Neutrophil (primary cell): ENCODE measurements at regions not wholly inside any gene's neighbourhood (a gene's known extent, or its start where the extent isn't known, plus 50 kb on each side); places are given as distances from the start of the nearest gene placed in this dataset.

Experiments
- H3K27ac ChIP-seq: fragments of 200-600 bp; sonication (generic); 2 replicates; pipeline ENCODE4 v1.5.1; 2016; ENCODE audit warnings: mild to moderate bottlenecking, moderate library complexity
- H3K27me3 ChIP-seq: fragments of 200-600 bp; sonication (generic); 2 replicates; pipeline ENCODE4 v1.6.0; 2016; ENCODE audit warnings: mild to moderate bottlenecking
- H3K36me3 ChIP-seq: fragments of 200-600 bp; sonication (generic); 2 replicates; pipeline ENCODE4 v1.5.1; 2017
- H3K4me1 ChIP-seq, 2 experiments: fragments of 200-600 bp in 1 of 2; sonication (generic) in 1 of 2; 1 replicate in 1 of 2; 2 replicates in 1 of 2; pipeline versions ENCODE4 v1.5.1 to v1.6.1; 2013 to 2016; ENCODE audit warnings: low read depth in 1 of 2, low read length in 1 of 2, mild to moderate bottlenecking in 1 of 2, moderate library complexity in 1 of 2; ENCODE audit not compliant: control insufficient read depth in 1 of 2, insufficient read depth in 1 of 2
- H3K4me3 ChIP-seq, 2 experiments: fragments of 200-600 bp in 1 of 2; sonication (generic) in 1 of 2; 1 replicate in 1 of 2; 2 replicates in 1 of 2; pipeline ENCODE4 v1.5.1; 2013 to 2016; ENCODE audit warnings: low read depth in 1 of 2, low read length in 1 of 2, mild to moderate bottlenecking in 1 of 2, moderate library complexity in 1 of 2
- H3K9me3 ChIP-seq: fragments of 200-600 bp; sonication (generic); 2 replicates; pipeline ENCODE4 v1.5.1; 2016
- CTCF ChIP-seq: fragments of 200-600 bp; sonication (generic); IDR thresholded peaks from 2 replicates; pipeline ENCODE4 v1.5.1; 2016; ENCODE audit warnings: antibody characterized with exemption

GRCh38 chr18:37871561-37871960 lies 306.0 kb upstream of the CELF4 start:
- Histone ChIP-seq H3K4me1 (no peaks in the 10 kb centered on the region), H3K9me3 (no peaks in the 10 kb centered on the region), H3K36me3 (no peaks in the 10 kb centered on the region), H3K27ac (no peak overlapping the region), H3K4me3 (no peak overlapping the region), H3K27me3 (no peaks in the 10 kb centered on the region)
- TF ChIP-seq CTCF = no peak

GRCh38 chr18:37869051-37869450 lies 303.5 kb upstream of the CELF4 start:
- TF ChIP-seq CTCF = no peak
- no peak overlapping the region for H3K27ac ChIP-seq

GRCh38 chr18:37864122-37864521 lies 298.5 kb upstream of the CELF4 start:
- H3K27me3 ChIP-seq = no peaks in the 10 kb centered on the region
- no peak overlapping the region for H3K27ac ChIP-seq
- H3K36me3 ChIP-seq = no peaks in the 10 kb centered on the region
- H3K4me3 ChIP-seq = no peak overlapping the region
- no peaks in the 10 kb centered on the region for H3K4me1 ChIP-seq
- no peak for TF ChIP-seq CTCF
- H3K9me3 ChIP-seq = no peaks in the 10 kb centered on the region

More at GRCh38 chr18:37869051-37869450, 303.5 kb upstream of the CELF4 start:
- no peaks in the 10 kb centered on the region for H3K27me3 ChIP-seq
- H3K4me1 ChIP-seq = no peaks in the 10 kb centered on the region
- H3K9me3 ChIP-seq = no peaks in the 10 kb centered on the region
- H3K4me3 ChIP-seq = no peak overlapping the region
- H3K36me3 ChIP-seq = no peaks in the 10 kb centered on the region

- no peaks in the 10 kb centered on the region for H3K4me1 ChIP-seq
- no peaks in the 10 kb centered on the region for H3K36me3 ChIP-seq
- TF ChIP-seq CTCF = no peak
- H3K4me3 ChIP-seq = no peak overlapping the region
- no peaks in the 10 kb centered on the region for H3K27me3 ChIP-seq
- no peaks in the 10 kb centered on the region for H3K9me3 ChIP-seq
- no peak overlapping the region for H3K27ac ChIP-seq
These were observed 296.4 kb upstream of the CELF4 start for GRCh38 chr18:37861981-37862380.

GRCh38 chr18:37854396-37854795 lies 288.8 kb upstream of the CELF4 start:
- H3K36me3 ChIP-seq = no peaks in the 10 kb centered on the region
- no peaks in the 10 kb centered on the region for H3K27me3 ChIP-seq
- H3K9me3 ChIP-seq = no peaks in the 10 kb centered on the region
- H3K27ac ChIP-seq = no peak overlapping the region
- no peaks in the 10 kb centered on the region for H3K4me1 ChIP-seq
- no peak overlapping the region for H3K4me3 ChIP-seq
- no peak for TF ChIP-seq CTCF

- H3K27me3 ChIP-seq = no peaks in the 10 kb centered on the region
- H3K4me3 ChIP-seq = no peak overlapping the region
- H3K9me3 ChIP-seq = no peaks in the 10 kb centered on the region
These were observed 288.1 kb upstream of the CELF4 start for GRCh38 chr18:37853706-37854105.

More at GRCh38 chr18:37853706-37854105, 288.1 kb upstream of the CELF4 start:
- H3K36me3 ChIP-seq = no peaks in the 10 kb centered on the region
- no peak overlapping the region for H3K27ac ChIP-seq
- no peak for TF ChIP-seq CTCF
- no peaks in the 10 kb centered on the region for H3K4me1 ChIP-seq
